NOMO-1 treated with dmso at 0.1 percent for 144 hours (cell line): ENCODE measurements at regions not wholly inside any gene's neighbourhood (a gene's known extent, or its start where the extent isn't known, plus 50 kb on each side); places are given as distances from the start of the nearest gene placed in this dataset.

ENCODE experiments used
- DNase-seq: peaks from one replicate; lab custom pipeline; 2025; ENCODE audit not compliant: unreplicated experiment; lab: John Stamatoyannopoulos, UW

DNA sequence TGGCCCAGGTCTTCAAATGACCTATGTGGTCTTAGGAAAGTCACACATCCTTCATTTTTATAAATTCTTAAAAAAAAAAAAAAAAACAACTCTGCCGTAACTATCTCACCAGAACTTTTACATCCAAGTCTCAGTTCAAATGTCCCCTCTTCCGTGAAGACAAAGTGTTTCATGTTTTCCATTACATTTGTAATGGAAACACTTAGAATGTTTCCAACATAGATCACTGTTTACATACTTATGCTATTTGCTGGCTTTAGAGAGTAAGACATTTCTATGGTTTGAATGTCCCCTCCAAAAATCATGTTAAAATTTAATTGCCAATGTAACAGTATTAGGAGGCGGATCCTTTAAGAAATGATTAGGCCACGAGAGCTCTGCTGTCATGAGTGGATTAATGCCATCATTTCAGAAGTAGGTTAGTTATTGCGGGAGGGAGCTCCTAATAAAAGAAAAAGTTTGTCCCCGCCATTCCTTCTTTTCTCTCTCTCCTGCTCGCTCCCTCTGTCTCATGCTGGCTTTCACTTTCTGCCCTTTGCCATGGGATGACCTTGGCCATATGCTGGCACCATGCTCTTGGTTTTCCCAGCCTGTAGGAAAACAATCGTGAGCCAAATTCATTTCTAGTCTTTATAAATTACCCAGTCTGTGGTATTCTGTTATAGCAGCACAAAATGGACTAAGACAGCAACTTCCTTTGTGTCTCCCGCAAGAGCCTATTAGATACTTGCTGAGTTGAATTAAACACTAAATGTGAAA is 887.8 kb upstream of the SOX9 start:
- DNase-seq, result no peak

DNA sequence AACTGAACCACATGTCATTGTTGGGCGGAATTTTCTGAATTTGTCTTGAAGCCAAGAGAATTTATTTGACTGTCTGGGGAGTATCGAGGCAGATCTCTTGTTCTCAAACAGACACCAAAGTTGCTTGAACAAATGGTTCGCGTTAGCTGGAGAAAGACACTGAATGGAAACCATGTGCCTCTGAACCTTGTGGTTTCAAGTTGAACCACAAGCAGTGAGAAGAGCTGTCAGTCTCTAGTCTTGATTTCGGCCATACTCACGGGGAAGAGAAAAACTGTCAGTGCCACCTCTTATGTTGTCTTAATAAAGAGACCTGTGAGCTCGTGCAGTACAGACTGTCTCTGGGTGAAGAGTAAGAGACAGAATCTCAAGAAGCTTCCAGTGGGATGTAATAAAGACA is 886.5 kb upstream of the SOX9 start:
- no peak for DNase-seq

DNA sequence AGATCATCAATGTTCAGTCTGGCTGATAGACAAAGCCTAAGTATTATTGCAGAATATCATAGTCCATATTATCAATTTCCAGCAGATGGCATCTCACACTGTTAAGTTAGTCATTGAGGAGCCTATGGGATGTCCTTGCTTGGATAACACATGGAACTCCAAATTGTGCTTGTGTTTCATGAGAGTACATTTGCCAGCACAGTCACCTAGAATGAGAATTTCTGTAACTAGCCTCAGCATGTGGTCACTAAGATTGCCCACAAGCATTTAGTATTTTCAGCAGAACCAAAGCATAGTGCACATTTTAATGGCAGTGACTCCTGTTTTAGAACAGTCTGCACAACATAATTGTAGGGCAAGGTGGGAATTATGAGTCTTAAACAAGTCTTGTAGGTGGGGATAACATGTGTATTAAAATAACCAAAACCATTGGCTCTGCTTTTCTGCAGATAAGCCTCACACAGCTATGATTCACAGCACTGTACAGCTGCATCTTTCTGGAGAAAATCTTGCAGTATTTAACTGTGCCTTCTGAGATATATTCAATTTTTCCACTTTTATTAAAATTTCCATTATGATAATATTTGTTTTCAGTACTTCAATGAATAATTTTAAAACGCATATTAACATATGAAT is 882.8 kb upstream of the SOX9 start:
- DNase-seq, result no peak

DNA sequence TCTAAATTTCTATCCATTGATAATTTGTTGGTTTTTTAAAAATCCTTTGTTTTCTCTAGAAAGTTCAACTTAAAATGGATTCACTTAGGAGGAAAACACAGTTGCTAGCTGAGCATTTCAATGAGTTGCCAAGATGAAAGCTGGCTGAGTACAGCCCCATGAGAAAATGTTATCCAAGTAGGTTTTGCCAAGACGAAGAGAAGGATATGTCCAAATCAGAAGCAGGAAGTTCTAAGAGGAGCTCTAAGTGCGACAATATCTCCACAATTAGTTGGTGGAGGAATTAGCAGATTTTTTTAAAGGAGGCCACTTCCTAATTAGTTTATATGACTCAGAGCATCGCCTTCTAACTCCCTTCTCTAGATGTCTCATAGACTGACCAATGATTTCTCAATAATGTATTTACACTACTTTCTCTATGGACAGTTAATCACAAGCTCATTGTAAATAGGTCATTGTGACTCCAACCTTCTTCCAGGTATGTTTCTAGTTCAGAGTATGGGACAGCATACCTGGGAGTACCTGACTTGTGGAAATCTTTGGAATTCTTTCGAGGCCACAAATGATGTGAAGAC is 873.3 kb upstream of the SOX9 start:
- DNase-seq, result no peak

- no peak for DNase-seq
Measured at GRCh38 chr17:71251276-71251675, 869.5 kb upstream of the SOX9 start.

DNA sequence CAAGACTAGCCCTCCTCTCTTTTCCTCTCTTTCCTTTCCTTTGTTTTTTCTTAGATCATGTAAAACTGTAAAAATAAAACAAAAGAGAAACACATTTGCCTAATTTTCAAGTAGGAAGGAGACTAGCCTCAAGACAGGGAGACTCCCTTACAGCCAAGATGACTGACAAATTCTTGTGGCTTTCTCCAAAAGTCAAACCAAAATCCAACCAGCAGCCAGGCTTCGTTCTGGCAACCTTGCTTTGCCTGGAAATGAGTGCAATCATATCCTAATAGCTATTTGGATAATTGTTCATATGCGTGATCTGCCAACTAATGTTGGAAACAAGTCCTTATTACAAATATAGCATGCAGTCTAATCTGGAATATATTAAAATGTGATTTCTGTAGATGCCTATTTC is 868.9 kb upstream of the SOX9 start:
- DNase-seq, result no peak

DNA sequence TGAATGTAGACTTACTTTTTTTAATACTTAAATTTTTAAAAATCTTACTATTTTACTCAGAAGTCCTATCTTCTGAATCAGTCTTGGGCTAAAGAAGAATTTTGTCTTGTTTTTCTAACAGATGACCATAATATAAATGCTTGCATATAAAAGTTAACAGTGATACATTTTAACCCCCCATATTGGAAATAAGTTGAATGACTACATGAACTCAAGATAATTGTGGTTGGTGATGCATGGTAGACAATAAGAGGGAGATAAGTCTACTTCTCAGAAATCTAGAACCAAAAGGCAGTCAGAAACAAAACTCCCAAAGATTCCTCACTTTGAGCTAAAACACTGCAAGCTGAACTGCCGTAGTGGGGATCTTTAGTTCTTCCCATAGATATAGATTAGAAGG is 868.4 kb upstream of the SOX9 start:
- no peak for DNase-seq

- no peak for DNase-seq
Measured at GRCh38 chr17:71257096-71257495, 863.7 kb upstream of the SOX9 start.

GRCh38 chr17:71260366-71260940 is 860.4 kb upstream of the SOX9 start:
- no peak for DNase-seq

DNA sequence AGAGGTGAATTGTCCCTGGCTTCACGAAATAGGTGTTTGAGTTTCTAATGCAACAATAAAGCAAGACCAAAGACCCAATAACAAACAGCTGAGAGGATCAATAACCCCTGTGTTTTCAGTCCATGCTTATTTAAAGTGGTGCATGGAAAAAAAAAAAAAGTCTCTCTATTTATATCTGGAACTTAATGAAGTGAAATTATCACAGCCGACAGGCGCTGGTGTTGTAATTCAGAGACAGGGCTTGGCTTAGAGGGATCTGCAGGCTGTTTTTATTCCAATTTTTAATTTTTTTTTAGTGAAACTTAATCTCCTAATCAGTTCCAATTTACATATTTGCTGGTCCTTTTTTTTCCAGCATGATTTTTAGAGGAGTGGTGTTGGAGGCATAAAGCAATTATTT is 858.2 kb upstream of the SOX9 start:
- no peak for DNase-seq

- DNase-seq, result no peak
Measured at GRCh38 chr17:71267668-71268067, 853.2 kb upstream of the SOX9 start.

GRCh38 chr17:71269201-71269600 is 851.6 kb upstream of the SOX9 start:
- DNase-seq, result no peak

GRCh38 chr17:71273441-71273840 is 847.4 kb upstream of the SOX9 start:
- no peak for DNase-seq

DNA sequence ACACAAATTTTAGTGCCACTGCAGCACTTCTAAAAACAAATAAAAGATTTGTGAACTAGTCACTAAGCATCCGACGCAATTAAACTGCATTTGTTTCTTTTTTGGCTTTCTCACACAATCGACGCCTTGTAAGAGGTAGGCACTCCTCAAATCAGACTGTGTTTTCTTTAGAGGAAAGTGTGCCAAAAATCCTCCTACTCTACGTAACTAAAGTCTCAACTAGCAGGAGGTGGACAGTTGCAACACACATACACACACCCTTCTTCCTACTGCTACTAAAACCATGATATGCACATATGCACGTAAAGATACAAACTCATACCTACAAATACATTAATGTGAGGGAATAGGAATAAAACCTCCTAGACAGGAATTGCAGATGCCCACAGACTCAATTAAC is 844.7 kb upstream of the SOX9 start:
- DNase-seq, result no peak

DNA sequence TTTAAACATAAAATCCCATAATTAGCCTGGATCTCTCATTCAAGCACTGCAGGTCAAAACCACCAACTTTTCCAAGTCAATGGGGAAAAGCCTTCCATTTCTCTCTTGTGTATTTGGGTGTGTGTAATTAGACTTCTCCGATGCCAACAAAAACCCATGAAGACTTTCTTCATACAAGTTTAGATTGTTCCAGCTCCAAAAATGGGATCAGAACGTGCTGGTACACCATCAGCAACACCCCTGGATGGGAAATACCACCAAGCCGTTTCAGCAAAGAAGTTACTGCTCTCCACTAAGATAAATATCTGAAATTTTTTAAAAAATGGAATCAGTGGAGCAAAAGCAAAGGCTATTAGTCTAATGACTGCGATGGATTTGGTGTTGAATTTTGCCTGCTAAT is 837.3 kb upstream of the SOX9 start:
- DNase-seq, result no peak

DNA sequence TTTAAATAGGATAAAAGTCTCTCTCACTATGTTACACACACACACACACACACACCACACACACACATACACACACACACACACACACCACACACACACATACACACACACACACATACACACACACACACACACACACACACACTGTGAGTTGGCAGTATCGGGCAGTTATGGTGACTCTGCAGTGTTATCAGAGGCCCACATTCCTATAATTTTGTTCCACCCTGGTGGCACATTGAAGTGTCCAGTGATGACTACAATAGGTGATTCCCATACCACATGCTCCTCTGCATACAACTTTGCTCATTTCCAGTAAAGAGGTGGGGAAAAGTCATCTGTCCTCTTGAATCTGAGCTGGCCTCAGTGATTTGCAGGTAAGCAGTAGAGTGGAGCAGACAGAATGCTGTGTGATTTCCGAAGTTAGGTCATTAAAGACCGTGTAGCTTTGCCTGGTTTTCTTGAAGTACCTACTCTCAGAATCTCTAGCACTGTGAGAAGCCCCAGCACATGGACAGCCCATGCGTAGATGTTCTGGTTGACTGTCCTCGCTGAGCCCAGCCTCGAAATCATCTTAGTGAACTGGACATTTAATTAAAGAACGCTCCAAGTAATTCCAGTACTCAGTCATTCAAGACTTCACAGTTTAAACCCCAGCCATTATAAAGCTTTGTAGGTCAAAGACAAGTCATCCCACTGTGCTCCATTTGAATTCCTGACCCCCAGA is 836.6 kb upstream of the SOX9 start:
- DNase-seq, result no peak

DNA sequence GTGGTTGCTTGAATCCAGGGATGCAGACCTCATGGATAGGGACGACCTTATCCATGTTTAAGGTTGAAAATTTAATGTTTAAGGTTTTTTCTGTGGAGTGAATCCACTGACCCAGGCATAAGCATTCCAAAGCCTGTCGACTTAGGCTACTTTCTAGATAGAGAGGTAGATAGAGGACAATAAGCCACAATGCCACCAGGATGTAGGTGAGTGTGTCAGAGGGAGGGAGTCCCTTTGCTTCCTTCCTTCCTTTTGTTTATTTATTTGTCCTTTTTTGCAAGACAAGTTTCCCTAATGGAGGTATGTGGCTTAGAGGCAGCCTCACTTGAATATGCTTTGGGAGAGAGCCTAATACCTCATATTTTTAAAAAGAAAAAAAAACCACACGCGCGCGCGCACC is 834.2 kb upstream of the SOX9 start:
- DNase-seq, result no peak

- no peak for DNase-seq
Measured at GRCh38 chr17:71287071-71287823, 833.6 kb upstream of the SOX9 start.

DNA sequence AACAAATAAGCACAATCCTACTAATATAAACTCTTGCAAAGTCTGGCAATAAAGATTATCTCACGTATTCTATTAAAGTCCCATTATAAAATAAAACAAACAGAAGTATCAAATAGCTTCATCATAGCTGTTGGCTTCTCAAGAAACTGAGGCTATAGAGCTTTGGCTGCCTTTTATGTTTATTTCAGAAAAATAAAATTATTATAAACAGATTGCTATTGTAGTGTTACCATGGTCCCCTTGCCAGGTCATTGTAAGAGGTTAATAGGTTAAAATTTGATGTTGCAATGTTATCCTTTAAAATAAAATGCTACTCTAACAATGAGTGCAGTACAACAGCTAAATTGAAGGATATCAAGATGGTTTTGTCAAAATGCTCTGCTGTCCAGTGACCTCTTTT is 828.8 kb upstream of the SOX9 start:
- DNase-seq, result no peak

- DNase-seq, result no peak
Measured at GRCh38 chr17:71296005-71296404, 824.8 kb upstream of the SOX9 start.

- no peak for DNase-seq
Measured at GRCh38 chr17:71301063-71301462, 819.8 kb upstream of the SOX9 start.
